Sciatic nerve (tissue), 2 donors: ENCODE measurements at regions not wholly inside any gene's neighbourhood (a gene's known extent, or its start where the extent isn't known, plus 50 kb on each side); places are given as distances from the start of the nearest gene placed in this dataset.

Experiments used
- ATAC-seq: fragments of 200-7000 bp; cut with Tn5 transposase; one replicate; pipeline ENCODE4 v1.9.1; 2020; ENCODE audit warnings: mild to moderate bottlenecking, moderate library complexity
- DNase-seq: peaks from one replicate; pipeline ENCODE4 v3.0.0-alpha.2; 2020; ENCODE audit warnings: low spot score
- intact Hi-C: fragments of 100-400 bp; cut with DNase I; formaldehyde crosslinking; loops from one replicate; pipeline ENCODE4 v1.14.2; 2022
- donor health status: DM: no; HTN: no; CAD: no.
- donor health status: DM: no; HTN: no; CAD: no.

DNA sequence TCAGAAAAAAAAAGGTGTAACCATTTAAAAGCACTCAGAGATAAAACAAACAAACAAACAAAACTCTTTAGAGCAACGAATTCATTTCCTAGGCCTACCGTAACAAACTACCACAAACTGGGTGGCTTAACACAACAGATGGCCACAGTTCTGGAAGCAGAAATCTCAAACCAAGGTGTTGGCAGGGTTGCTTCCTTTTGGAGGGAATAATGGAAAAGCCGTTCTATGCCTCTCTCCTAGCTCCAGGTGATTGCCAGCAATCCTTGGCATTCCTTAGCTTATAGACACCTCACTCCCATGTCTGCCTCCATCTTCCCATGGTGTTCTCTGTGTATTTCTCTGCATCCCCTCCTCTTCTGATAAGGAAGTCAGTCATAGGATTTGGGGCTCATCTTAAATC lies 200.4 kb downstream of the RAB38 start:
- ATAC-seq: no peak
- intact Hi-C loops: no loop called here

DNA sequence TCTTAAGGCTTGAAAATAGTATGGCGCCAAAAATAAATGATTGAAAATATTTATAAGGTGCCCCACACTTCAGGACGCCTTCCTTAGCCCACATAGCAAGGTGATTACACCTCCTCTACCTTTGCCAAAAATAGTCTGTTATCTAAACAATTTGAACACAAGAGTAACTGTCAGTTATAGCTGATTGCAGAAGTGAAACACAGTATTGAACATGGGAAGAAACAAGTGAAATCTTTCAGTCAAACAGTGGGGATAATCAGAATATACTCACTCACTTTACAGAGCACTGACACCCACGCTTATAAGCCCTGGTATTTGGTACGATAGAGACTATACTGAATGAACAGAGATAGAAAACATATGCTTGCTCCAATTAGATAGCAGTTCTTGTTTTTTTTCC lies 203.1 kb downstream of the RAB38 start:
- no peak for ATAC-seq
- intact Hi-C loops: no loop called here

More for the DNA sequence above, 200.4 kb downstream of the RAB38 start:
- DNase-seq: no peak

DNA sequence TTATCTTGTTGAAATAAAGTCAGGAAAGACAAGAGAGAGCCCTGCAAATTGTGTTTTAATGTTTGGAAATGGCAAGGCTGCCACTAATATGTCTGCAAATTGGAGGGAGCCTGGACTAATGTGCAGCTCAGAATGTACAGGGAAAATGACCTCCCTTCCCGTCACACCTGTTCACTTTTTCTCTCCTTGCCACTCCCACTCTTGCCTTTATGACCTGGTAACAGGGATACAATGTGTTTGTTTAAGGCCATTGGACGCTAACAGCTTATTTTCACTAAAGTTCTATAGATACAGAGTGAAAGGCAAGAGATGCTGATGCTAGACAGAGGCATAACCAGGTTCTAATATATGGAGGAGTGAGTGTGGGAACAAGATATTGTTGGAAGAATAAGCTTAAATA lies 203.9 kb downstream of the RAB38 start:
- intact Hi-C loops: no loop called here
- DNase-seq (no peak), ATAC-seq (no peak)

More for the DNA sequence above, 203.1 kb downstream of the RAB38 start:
- no peak for DNase-seq

DNA sequence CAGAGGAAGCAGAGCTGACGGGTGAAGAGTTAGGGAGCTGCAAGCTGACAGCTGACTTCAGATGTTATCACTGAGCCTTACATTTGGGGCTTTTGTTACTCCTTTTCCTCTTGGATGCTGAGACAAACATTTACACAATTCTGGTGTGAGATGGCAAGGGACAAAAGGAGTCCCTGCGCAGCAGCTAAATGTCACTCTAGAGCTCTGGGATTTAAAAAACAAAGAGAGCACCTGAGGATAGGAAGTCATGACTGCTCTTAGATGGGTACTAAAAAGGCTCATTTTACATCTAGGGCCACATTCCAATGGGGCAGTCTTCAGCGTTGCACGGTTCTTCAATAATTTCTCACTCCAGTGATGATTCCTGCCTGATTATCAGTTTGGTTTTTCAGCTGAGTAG lies 204.5 kb downstream of the RAB38 start:
- DNase-seq (no peak), ATAC-seq (no peak)
- intact Hi-C loops: no loop called here

DNA sequence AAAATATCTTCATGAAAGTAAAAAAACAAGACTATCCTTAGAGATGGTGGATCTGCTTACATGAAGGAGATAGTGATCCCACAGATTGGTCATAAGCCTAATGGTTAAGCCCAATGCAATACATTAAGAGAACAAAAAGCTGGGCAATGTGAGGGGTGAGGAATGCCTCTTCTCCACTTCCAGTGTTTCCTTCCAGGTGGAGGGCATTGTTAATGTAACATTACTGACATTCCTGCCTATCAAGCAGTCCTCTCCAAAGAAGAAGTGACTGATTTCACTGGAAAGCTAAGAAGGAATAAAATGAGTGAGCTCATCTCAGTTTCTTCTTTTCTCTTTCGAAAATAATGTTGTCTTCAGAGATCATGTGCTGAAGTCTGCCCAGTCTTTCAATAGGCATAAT lies 207.8 kb downstream of the RAB38 start:
- DNase-seq (no peak), ATAC-seq (no peak)
- intact Hi-C loops: no loop called here

DNA sequence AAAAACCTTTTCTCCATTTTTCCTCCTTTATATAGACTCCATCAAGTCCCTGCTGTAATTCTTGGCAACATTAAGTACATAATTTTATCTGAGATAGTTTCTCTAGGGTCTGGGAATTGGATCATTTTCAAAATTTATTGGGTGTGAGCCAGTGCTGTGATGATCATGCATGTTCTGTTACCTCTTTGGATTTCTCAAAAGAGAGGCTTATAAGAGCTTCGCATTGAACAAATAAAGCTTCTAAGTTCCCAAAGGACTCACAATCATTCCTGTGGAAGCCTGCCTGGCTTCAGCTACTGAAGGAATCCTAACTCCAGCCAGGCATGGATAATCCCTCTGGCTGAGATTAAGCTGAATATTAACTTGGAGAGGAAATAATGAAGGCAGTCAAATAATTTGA lies 208.5 kb downstream of the RAB38 start:
- DNase-seq: no peak
- ATAC-seq: no peak
- intact Hi-C loops: no loop called here

DNA sequence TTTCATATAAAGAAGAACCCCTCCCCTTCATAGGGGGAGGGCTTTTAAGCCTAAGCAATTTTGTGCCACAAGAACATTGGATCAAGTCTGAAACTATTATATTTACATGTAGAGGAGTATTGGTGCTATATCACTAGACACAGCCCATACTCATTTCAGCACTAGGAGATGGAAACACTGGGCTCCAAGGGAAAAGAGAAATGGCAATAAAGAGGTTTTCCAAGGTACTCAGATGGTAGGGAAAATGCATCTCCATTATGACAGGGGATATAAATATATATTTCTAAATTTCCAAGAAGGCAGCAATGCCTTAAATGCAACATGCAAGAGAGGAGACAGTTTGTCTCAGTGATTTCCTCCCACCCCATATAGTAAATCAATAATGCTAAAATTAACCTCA lies 209.0 kb downstream of the RAB38 start:
- intact Hi-C loops: no loop called here
- DNase-seq (no peak), ATAC-seq (no peak)

DNA sequence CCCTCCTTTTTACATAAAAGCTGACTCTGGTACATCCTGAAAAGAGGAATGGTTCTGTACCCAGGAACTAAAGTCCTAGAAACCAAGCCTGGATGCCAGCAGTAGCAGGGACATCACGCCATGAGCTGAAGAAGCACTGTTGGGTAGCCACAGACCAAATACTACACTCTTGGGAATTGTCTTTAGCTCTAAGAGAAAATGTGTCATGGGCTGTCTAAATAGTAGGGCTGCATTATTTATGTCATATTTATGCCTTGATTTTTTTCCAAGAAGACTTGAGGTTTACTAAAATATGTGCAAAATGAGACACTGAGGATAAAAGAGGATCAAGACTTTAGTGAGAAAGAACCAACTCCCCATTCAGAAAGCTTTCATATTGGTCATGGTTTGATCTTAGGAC lies 213.6 kb downstream of the RAB38 start:
- no peak for ATAC-seq
- no peak for DNase-seq
- intact Hi-C loops: no loop called here

DNA sequence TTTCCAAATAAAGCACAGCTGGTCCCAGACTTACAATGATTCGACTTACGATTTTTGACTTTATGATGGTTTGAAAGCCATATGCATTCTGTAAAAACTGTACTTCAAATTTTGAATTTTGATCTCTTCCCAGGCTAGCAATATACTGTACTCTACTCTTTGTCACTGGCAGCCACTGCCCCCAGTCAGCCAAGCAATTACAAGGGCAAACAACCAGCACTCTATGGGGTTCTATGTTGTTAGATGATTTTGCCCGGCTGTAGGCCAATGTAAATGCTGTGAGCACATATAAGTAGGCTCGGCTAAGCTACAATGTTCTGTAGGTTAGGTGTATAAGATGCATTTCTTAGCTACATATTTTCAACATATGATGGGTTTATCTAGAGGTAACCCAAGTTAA lies 217.3 kb downstream of the RAB38 start:
- intact Hi-C loops: no loop called here
- DNase-seq (no peak), ATAC-seq (no peak)

DNA sequence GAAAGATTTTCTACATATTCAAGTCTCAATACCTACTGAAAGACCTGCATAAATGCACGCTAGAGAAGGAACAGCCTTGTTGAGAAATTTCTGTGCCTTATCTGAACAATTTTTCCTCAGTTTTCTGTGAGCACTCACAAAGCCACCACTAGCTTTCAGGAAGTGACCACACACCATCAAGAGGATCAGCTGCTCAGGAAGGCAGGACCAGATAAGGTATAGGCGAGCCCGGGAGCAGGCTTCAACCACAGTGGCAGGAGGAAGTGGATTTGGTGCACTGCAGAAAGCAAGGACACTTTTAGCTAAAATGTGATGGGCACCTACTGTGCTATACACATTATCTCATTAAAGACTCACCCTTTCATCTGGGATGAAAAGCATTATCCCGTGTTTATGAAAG lies 220.8 kb downstream of the RAB38 start:
- no peak for ATAC-seq
- no peak for DNase-seq
- intact Hi-C loops: no loop called here

DNA sequence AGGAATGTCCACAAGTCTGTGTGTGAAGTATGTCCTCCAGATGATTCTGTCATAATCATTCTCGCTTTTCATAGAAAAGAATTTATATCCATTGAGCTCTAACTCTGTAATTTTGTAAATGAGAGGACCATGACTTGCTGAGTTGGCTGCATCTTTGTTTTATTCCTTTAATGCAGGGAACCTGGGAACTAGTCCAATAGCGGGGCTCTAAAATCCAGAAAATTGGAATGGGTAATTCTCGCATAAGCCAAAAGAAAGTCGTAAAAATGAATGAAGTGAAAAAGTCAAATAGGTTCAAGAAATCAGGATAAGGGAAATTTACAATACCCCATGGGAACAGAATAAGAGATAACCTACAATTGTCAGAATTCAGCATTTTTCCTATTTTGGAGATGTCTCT lies 232.5 kb downstream of the RAB38 start:
- no peak for DNase-seq
- intact Hi-C loops: no loop called here
- no peak for ATAC-seq

DNA sequence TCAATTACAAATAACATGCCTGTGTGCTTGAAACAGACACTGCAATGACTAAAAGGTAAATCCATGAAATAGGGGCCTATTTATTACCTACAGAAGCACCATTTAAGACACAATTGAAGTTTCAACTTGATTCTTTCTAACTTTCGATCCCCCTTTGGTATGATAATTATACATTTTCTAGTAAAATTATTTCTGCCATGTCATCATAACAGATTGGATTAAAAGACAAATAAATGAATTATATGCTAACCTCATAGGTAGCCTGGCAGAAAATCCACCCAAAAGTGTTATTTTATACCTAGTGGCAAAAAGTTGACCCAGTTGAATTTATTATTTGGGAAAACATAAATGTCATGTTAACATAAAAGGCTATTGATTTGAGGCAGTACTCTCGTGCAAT lies 241.1 kb downstream of the RAB38 start:
- ATAC-seq (no peak), DNase-seq (no peak)
- intact Hi-C loops: no loop called here

DNA sequence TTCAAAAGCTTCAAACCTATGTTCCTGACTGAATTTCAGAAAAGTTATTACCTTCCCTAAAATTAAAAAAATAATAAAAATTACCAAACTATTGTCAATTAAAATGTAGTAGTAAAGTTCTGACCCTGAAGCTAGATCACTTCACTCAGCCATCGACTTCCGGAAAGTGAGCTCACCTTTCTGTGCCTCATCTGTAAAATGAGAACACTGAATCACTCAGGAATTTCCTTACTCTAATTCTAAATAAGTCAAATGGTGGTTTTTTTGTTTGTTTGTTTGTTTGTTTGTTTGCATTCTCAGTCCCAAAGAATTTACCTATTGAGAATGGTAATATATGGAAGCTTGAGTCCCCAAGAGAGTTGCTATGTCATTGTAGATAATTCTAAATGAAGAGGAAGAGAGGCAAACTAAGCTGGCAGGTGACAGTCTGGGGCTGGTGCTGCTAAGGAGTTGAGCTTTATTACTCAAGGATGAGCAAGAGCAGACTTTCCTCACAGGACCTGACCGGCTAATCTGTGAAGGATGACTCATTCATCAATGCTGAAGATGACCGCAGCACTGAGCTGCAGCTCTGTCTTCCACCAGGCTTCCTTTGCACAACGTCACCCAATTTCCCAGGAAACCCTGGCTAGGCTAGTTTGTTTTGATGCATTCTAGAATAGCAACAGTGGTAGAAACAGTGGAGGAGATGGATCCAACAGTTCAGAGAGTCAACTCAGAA lies 248.8 kb downstream of the RAB38 start:
- no peak for DNase-seq
- intact Hi-C loops: no loop called here
- ATAC-seq: no peak

DNA sequence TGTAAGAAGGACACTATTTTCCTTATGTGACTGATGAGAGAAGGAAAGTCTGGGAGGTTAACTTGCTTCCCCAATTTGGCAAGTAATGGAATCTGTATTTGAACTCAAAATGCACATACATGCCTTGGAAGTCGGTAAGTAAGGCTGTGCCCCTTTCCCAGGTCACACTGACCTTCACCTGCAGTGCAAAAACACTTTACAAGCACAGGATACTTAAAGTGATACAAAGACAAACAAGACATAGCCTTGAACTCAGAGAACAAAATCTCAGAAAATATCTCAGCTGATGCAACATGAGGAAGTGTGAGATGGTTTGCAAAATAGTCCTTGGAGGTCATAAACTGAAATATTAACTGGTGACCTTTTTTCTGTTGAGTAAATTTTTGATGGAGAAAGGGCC lies 251.1 kb downstream of the RAB38 start:
- no peak for DNase-seq
- intact Hi-C loops: no loop called here
- ATAC-seq: no peak

DNA sequence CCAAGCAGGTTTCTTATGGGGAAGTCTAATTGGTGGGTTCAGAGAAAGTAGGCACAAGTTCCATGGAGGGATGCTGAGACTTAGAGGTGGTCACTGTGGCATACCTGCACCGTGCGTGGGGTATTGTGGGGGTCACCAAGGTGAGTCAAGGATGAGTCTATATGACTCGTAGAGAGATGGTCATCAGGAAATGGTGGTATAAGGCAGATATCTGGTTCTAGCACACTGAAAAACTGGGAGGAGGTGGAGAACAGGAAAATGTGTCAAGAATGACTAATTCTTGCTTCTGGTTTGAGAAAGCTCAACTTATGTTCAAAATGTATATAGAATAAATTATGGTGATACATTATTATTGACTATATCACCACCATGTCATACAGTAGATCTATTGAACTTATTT lies 258.1 kb downstream of the RAB38 start:
- no peak for ATAC-seq
- intact Hi-C loops: no loop called here

DNA sequence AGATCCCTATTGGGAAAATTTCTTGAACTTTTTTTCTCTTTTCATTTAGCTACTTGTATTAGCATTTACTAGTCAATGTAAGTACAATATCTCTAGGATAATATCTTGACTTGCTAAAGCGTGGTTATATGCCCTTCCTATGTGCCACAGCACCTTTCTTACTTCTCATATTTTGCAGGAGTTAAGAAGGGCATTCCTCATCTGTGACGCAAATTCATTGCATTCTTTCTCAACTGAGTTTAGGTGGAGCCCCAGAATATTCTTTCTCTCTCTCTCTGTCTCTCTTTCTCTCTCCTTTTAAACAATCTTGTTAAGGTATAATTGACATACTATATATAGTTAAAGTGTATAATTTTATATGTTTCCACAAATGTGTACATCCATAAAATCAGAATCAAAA lies 266.1 kb downstream of the RAB38 start:
- ATAC-seq: no peak
- intact Hi-C loops: no loop called here
- no peak for DNase-seq

More for the DNA sequence above, 258.1 kb downstream of the RAB38 start:
- no peak for DNase-seq

DNA sequence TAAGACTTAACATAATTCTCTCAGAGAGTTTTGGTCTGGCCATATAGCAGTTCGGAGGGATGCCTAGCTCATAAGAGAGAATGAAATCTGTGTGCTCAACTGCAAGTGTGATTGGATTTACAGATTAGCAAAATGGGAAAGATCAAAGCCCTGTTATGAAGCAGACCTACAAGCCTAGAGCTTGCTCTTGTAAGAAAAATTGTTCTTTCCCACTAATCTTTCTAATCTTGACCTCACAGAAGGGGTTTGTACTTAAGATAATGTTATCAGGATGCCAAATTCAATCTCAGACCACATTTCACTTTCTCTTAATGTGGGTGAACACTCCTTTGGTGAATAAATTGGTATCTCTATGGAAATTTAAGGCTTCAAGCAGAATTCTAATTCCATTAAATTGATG lies 267.2 kb downstream of the RAB38 start:
- DNase-seq (no peak), ATAC-seq (no peak)
- intact Hi-C loops: no loop called here

DNA sequence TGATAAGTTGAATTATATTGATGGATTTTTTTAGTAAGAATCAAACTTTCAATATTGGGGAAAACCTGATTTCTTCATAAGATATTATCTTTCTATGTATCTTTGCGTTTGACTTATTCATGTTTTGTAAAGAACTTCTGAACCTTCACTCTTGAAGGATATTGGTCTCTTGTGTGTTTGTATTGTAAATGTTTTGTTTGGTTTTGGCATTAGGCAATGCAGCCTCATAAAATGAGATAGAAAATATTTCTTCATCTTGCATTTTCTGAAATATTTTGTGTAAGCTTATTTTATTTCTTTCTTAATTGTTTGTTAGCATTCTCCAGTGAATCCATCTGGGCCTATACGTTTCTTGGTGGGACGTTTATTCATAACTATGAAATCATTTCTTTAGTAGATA lies 271.9 kb downstream of the RAB38 start:
- DNase-seq: no peak
- intact Hi-C loops: no loop called here
- no peak for ATAC-seq

DNA sequence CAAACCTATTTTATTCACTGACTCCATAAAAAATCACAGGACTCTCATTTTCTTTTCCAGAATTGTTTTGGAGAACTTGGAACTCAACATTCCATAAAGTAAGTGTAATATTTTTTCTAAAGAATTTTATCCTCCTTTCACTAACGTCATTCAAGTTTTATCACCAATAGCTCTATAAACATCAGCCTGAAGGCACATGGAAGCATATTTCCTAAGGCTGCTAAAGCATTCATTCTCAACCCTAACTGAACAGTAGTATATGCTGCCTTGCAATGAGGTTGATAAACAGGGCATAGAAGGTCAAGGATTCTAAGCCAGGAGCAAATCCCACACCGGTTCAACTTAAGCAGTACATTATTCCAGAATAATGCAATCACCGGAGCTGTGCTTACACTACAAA lies 273.9 kb downstream of the RAB38 start:
- ATAC-seq: no peak
- intact Hi-C loops: no loop called here

DNA sequence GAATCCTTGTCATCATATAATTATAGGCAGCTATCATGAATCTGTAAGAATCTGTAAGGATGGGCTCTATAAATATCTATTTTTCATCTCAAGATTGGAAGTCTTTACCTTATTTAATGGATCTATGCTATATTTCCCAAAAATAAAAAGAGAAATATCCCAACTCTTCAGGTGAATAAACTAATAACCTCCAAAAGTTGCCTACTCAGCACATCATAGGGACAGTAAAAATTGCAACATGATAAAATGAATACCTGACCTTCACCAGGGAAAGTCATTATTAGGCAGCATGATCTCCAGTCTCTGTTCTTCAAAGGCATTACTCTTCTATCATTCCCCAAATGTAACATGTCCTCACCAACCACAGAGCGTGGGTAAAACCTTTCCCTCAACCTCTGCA lies 277.3 kb downstream of the RAB38 start:
- ATAC-seq (no peak), DNase-seq (no peak)
- intact Hi-C loops: no loop called here

More for the DNA sequence above, 273.9 kb downstream of the RAB38 start:
- no peak for DNase-seq

DNA sequence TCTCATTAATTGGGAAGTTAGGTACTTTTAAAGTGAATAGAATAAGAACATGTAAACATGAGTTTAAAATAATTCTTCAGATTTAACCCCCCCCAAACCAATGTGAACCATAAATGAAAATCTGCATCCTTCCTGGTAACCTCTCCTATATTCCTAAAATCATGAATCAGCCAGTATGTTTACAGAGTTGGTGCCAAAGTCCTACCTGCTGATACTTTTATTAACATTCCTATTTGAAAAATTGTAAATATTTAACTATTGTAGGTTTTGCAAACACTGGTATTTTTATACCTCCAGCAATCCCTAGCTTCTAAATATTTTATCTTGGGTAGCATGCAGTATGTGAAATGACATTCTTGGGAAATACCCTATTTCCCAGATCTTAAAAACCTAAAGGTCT lies 278.2 kb downstream of the RAB38 start:
- intact Hi-C loops: no loop called here
- ATAC-seq (no peak), DNase-seq (no peak)

DNA sequence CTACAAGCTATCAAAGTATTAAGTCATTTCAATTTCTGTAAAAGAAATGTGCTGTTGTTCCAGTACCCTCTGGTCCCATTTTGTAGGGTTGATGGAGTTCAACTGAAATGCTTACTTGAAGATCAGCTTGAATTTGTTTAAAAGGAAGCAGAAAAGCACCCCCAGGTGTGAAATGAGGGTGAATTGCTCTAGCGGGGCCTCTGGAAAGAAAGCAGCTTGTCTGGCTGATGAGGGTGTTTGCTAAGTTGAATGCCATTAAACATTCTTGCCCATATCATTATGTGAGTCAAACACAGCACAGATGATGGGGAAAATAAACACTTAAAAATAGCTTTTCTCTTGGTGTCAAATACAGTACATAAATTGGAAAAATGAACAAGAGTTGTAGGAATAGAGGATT lies 280.3 kb downstream of the RAB38 start:
- ATAC-seq (no peak), DNase-seq (no peak)
- intact Hi-C loops: no loop called here
